Fibroblast of peridontal ligament (primary cell): ENCODE measurements at regions not wholly inside any gene's neighbourhood (a gene's known extent, or its start where the extent isn't known, plus 50 kb on each side); places are given as distances from the start of the nearest gene placed in this dataset.

Source experiments
- DNase-seq: peaks from one replicate; pipeline ENCODE4 v3.0.0-alpha.2; 2010; ENCODE audit errors: extremely low read depth

GRCh38 chr5:125377141-125377540 lies 630.7 kb upstream of the ZNF608 start:
- no peak for DNase-seq

GRCh38 chr5:125381290-125381689 lies 634.9 kb upstream of the ZNF608 start:
- DNase-seq, result no peak

- DNase-seq, result no peak
Observed at GRCh38 chr5:125384071-125384470, 637.6 kb upstream of the ZNF608 start.

- no peak for DNase-seq
Observed at GRCh38 chr5:125390326-125390725, 643.9 kb upstream of the ZNF608 start.

GRCh38 chr5:125393221-125393815 lies 646.9 kb upstream of the ZNF608 start:
- peak; percentile 63 for DNase-seq

GRCh38 chr5:125394661-125395280 lies 648.3 kb upstream of the ZNF608 start:
- DNase-seq, result peak; percentile 17

- no peak for DNase-seq
Observed at GRCh38 chr5:125396462-125396861, 650.0 kb upstream of the ZNF608 start.

GRCh38 chr5:125398466-125398865 lies 652.0 kb upstream of the ZNF608 start:
- DNase-seq, result no peak

GRCh38 chr5:125399885-125400284 lies 653.4 kb upstream of the ZNF608 start:
- DNase-seq, result no peak

- DNase-seq, result no peak
Observed at GRCh38 chr5:125401724-125402622, 655.5 kb upstream of the ZNF608 start.

- DNase-seq, result no peak
Observed at GRCh38 chr5:125402787-125403186, 656.3 kb upstream of the ZNF608 start.

- DNase-seq, result no peak
Observed at GRCh38 chr5:125404056-125404455, 657.6 kb upstream of the ZNF608 start.

GRCh38 chr5:125408448-125409233 lies 662.2 kb upstream of the ZNF608 start:
- DNase-seq, result peak; percentile 88

- DNase-seq, result peak; percentile 46
Observed at GRCh38 chr5:125409234-125409860, 662.9 kb upstream of the ZNF608 start.

- peak; percentile 17 for DNase-seq
Observed at GRCh38 chr5:125409861-125410536, 663.6 kb upstream of the ZNF608 start.

GRCh38 chr5:125410537-125411070 lies 664.2 kb upstream of the ZNF608 start:
- peak; percentile 83 for DNase-seq

GRCh38 chr5:125411071-125411743 lies 664.8 kb upstream of the ZNF608 start:
- DNase-seq, result peak; percentile 66

- peak; percentile 11 for DNase-seq
Observed at GRCh38 chr5:125411744-125412560, 665.5 kb upstream of the ZNF608 start.
